AML-193 (cell line): ENCODE measurements at regions not wholly inside any gene's neighbourhood (a gene's known extent, or its start where the extent isn't known, plus 50 kb on each side); places are given as distances from the start of the nearest gene placed in this dataset.
"Not testable (repeated sequence)": the region's sequence is repeated elsewhere in the genome, so short reads cannot be mapped to it uniquely, and the experiment has no call there.

Experiments
- DNase-seq, 2 experiments: peaks; one replicate each; lab custom pipeline; 2025; lab: John Stamatoyannopoulos, UW

DNA sequence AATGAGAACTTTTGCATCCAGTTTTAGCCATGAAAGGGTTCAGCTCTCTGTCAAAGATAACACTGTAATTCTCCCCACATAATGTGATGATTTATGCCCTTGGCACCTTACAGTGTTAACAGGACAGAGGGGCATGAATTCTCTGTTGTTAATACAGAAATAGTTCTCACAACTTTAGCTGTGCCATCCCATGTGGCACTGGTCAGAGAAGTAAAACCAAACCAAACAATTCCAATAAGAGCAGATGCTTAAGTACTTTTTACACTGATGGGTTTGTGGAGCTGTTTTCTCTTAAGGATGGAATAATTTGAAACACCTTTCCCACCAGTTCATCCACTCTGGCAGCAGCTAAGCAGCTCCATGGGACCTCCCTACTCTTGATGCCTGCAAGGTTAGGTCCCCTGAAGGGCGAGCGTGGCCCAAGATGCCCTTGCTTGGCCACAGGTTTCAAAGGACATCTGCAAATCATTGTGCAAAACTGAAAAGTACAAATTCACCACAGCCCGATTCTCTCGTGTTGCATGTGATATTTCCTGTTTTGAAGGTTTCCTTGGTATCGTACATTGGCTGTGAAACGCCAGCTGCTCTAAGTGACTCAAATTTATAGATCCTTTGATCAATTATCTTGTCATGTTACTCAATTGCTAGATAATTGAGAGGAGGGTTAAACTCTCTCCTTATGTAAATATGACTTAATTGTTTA, 82.5 kb upstream of the CREB5 start:
- no peak for DNase-seq

DNA sequence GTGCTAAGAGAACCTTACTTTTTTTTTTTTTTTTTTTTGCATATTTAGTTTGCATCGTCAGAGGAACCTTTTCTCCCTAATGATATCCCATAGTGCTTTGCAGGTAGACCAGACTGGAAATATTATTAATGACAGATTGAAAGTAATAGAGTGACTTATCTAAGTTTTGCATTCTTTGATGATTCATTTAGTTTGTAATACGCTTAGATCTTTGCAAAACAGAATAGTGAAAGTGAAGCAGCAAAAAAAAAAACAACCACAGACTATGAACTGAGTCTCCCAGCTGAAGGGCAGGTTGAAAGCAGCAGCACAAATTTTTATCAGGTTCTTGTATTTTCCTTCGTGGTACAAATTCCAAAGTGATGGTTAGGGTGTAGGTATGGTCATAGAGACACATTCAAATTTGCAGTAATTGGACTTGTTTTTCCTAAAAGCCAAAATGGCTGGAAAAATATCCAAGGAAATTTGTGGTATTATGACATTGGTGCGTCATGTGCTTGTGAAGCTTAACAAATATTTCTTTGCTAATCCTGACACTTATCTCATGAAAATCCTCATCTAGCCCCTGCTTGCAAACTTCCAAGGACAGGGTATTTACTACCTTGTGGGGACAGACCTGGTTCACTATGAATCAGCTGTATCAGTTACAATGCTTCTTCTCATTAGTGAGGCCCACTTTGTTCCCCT, 81.8 kb upstream of the CREB5 start:
- no peak for DNase-seq

DNA sequence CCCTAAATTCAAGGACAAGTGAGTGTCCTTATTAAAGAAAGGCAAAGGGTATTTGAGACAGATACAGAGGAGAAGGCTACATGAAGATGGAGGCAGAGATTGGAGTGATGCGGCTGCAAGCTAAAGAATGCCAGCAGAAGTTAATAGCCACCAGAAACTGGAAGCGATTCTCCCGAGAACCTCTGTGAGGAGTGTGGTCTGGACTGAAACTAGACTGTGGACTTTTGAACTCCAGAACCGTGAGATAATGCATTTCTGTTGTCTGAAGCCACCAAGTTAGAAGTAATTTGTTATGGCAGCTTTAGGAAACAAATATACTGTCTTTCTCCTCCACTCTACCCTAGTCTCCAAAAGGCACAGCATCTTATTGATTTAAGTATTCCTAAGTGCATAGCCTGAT, 80.3 kb upstream of the CREB5 start:
- no peak for DNase-seq

DNA sequence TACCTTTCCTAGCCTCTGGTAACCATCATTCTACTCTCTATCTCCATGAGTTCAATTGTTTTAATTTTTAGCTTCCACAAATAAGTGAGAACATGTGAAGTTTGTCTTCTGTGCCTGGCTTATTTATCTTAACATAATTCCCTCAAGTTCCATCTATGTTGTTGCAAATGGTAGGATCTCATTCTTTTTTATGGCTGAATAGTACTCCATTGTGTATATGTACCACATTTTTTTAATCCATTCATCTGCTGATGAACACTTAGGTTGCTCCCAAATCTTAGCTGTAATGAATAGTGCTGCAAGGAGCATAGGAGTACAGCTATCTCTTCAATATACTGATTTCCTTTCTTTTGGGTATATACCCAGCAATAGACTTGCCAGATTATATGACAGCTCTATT, 78.8 kb upstream of the CREB5 start:
- DNase-seq = not testable (repeated sequence)

DNA sequence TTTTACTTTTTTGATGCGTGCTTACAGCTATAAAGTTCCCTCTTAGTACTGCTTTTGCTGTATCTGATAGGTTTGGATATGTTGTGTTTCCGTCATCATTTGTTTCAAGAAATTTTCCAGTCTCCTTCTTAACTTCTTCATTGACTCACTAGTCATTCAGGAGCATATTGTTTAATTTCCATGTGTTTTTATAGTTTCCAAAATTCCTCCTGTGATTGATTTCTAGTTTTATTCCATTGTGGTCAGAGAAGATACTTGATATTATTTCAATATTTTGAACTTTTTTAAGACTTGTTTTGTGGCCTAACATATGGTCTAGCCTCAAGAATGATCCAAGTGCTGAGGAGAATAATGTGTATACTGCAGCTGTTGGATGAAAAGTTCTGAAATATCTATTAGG, 75.5 kb upstream of the CREB5 start:
- DNase-seq = no peak

DNA sequence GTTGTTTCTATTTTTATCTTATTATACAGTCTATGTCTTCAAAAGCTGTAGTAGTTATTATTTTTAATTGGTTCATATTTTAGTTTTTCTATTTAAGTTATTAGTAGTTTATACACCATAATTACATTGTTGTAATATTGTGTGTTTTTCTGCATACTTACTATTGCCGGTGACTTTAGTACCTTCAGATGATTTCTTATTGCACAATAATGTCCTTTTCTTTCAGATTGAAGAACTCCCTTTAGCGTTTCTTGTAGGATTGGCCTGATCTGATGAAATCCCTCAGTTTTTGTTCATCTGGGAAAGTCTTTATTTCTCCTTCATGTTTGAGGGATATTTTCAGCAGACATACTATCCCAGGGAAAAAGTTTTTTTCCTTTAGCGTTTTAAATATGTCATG, 74.3 kb upstream of the CREB5 start:
- DNase-seq = no peak

DNA sequence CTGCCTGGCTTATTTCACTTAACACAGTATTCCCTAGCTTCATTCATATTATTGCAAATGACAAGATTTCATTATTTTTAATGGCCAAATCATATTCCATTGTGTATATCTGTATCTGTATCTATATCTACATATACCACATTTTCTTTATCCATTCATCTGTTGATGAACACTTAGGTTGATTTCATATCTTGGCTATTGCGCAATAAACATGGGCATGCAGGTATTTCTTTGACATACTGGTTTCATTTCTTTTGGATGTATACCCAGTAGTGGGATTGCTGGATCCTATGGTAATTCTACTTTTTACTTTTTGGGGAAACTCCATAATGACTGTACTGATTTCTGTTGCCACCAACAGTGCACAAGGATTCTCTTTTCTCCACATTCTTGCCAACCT, 68.9 kb upstream of the CREB5 start:
- DNase-seq = no peak

DNA sequence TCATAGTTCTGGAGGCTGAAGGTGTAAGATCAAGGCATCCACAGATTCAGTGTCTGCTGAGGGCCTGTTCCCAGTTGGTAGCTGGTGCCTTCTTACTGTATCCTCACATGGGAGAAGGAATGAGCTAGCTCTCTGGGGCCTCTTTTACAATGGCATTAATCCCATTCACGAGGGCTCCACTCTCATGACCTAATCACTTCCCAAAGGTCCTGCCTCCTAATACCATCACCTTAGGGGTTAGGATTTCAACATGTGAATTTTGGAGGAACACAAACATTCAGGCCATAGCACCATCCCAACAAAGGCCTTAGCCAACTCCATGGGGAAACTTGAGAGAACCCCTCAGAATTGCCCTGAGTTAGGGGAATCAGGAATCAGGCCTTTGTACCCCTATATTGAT, 66.1 kb upstream of the CREB5 start:
- no peak for DNase-seq

DNA sequence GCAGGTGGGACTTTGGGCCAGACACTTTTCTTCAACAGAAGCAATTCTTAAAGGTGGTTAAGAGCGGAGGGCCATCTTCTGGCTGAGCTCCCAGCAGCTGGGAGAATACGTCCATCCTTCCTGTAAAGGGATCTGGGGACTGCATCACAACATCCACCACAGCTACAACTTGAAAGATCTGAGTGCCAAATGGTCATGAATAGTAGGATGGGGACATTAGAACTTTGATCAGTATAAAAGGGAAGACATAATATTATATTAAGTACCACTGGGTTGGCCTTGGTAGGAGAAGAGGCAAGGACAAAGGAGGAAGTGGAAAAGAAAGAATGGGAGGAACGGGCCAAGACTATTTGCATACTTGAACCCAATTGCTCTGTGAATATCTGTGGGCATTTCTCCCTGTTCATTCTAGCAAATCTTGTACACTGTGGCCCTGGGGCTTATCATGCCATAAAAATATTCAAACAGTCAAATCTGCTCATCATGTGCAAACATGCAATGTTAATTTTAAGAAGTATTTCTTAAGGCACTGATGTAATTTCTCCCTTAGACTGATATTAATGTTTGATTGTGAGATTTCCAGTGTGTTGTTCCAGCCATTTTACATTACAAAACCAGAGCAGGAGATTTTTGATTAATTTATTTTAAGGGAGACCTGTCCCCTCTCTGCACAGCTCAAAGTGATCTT, 65.5 kb upstream of the CREB5 start:
- DNase-seq = no peak

DNA sequence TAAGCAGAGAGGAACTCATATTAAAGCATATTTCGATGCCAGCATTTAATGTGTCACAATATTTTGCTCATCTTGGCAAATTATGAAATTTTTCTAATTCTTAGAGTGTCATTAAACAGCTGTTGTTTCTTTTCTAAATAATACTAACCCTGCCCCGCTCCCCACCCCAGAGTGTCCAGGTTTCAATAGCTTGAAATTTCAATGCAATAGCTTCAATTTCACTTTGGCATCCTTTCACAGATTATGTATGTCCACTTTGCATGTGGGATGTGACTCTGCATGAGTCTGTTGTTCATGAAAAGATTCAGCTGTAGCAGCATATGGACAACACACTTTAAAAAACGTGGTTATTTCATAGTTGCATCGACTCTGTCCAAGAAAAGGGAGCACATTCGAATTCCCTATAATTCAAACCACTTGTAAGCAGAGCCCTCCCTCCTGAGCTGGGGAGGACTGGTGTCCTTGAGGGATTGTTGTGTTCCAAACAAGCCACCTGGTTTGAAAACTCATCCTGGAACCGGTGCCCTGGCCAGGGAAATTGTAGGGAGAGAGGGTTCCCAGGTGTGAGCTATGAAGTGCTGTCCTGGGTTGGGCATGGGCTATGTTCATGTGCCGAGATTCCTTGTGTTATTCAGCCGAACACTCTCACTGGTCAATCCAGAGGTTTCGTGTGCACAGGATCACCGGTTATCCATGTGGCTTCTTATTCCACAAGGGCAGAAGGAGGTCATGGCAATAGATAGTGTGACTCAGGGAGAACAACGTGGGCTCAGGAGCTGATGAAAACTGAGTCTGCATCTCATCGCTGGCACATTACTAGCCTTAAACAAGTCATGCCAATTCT, 64.6 kb upstream of the CREB5 start:
- no peak for DNase-seq

DNA sequence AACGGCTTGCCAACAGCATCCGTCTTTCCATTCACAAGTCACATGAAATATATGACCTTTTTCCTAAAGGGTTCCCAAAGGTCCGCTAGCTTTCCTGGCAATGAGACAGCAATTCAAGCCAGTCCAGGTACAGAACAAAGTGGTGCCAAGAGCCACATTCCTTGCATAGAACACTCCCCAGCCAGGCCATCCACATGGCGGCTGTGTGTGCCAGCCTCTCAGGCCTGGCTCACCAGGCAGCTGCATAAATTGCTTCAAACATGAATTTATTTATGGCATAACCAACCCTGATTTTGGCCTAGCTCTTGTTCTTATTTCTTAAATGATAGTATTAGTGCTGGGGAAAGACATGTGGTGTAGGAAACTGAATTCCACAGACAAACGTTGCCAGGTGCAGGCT, 63.7 kb upstream of the CREB5 start:
- no peak for DNase-seq

DNA sequence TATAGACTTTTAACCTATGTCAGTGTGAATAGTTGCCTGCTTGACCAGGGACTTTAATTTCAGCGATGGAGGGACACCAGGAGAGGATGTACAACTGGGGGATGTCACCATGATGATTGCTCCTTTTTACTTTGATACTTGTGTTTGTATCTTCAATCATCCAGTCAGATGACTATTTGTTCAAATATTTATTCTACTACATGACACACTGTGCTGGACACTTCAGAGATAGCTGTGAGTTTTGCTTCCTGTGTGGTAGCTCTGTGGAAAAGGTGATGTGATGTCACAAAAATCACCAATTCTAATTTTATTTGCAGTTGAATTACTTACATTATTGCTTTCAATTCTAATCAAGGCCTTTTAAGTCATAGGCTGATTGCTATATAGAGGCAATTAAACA, 62.7 kb upstream of the CREB5 start:
- no peak for DNase-seq

DNA sequence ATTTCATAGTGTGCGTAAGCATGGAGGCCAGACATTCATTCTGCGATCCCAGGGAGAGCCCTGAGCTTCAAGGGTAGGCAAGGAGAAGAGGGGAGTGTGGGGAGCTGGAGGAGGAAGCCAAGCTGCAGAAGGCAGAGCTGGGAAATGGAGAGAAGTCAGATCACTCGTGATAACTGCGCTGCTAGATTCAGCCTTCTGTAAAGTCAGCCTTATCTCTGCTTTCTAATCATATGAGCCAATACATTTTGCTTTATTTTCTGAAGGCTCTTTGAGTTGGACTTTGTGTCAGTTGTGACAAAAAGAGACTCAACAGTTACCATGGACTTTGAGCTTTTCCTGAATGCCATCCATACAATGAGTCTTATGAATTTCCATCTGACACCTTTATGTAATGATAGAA, 61.7 kb upstream of the CREB5 start:
- no peak for DNase-seq

DNA sequence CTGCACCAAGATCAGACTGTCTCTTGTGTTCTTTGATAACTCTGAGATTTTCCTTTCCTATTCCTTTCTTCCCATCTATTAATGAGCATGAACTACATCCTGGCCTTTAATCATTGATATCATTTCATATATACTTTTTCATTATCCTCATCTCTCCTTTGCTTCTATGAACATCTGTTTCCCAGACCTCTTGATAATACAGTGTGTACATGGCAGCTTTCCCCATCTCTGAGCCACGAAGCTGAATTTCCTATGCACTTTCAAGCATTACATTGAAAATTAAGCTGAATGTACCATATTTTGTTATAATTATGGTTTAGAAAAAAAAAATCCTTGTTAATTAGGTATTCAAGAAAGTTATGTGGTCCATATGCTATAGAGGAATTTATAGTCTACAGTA, 60.9 kb upstream of the CREB5 start:
- DNase-seq = no peak

DNA sequence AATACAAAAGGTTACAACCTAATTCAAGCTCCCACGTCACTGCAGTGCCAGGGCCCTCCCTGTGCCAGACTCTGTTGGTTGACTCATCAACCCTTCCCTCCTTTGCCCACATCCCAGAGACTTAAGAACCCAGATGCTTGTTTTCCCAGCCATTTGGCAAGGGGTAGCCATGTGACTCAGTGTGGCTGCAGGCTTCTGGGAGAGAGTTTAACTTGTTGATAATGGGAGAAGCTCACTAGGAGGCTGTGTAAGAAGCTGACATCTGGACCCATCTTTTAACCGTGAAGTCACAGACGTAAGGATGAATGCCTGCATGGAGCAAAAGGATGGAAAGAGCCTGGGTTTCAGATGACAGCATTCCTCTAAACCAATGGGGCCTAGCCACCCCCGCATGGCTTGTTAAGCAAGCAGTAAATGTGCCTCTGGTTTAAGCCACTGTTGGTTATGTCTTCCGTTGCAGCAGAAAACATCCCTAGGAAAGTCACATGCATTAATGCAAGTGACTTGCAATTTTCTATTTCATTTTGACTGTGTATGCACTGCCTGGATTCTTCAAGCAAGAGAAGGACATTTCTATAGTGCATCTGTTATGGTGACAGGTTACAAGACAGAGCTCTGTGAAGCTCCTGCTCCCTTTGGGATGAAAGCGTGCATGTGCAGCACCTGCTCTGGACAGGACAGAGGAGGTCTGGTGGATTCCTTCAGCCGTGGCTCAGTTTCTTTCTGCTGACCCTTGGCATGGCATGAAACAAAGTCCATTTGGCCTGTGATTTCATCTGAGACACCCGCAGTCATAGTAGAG, 57.5 kb upstream of the CREB5 start:
- DNase-seq = no peak

DNA sequence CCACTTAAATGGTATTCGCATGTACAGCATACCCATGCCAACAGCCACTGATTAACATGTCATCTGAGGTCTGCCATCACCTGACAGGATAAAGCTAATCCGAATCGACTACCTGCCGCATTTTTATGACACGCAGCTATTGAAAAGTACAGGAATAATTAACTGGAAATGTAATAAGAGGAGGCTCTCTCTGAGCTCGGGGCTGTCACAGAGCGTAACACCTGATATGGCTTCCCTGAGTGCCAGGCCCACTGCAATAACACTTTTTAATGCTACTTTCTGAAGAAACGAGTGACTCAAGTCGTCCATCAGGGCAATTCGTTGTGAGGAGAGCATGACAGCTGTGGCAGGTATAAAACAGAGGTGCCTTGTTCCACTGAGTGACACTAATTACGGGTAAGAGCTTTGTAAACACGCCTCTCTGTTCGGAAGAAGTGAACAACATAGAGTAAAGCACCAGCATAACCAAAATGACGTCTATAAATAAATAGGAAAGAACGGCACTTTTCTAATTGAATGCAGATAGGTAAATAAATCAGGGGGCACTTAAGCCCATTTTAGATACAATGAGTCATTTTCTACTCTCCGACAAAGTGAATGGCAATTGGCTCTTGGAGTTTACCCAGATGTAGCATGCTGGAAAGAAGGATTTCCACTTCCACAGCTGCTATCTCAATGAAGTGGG, 56.5 kb upstream of the CREB5 start:
- no peak for DNase-seq

DNA sequence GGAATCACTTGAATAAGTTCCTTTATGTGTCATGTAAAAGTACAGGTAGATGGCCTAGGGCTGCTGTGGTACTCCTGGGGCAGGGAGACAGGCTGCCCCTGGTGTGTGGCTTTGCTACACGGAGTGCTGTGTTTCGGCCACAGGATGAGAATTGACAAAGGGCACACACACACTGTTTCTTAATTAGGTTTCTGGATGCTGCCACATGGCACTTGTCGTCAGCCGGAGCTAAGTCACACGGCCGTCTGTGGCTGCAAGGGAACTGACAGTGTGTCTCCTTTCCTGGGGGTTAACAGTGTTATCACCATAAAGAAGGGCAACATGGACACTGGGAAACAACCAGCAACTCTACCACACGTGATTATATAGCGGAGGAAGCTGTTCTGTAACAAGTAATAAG, 55.7 kb upstream of the CREB5 start:
- DNase-seq = no peak

DNA sequence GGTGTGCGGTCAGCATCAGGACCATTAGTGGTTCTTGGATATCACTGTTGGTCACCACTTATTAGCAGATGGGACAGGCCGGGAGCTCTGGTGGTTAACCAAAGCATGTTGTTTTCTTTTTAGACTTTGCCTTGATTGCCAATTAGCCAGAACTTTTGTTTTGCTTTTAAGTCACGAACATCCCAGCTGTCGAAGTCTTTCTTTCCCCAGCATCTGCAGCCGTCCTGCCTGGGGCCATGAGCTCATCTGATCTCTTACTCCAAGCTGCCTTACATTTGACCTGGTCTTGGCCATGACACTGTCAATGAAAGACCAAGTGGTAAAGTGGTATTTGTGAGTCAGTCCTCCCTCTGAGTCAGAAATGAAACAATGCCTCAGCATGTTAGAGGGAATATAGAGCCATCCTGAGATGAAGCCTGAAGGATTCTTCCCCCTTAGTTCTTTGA, 53.9 kb upstream of the CREB5 start:
- DNase-seq = no peak

DNA sequence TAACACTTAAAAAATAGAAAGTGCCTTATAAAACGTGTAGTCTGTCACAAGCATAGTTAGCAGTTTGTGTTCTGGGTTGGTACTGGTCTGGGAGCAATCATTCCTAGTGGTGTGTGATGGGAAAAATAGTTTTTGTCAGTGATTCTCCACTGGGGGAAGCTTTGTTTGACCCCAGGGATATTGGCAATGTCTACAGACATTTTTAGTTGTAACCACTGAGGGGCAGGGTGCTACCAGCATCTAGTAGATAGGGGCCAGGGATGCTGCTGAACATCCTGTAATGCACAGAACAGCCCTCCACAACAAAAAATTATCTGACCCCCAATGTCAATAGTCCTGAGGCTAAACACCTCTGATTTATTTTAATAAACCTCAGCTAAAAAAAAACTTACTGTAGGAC, 51.6 kb upstream of the CREB5 start:
- DNase-seq = no peak

DNA sequence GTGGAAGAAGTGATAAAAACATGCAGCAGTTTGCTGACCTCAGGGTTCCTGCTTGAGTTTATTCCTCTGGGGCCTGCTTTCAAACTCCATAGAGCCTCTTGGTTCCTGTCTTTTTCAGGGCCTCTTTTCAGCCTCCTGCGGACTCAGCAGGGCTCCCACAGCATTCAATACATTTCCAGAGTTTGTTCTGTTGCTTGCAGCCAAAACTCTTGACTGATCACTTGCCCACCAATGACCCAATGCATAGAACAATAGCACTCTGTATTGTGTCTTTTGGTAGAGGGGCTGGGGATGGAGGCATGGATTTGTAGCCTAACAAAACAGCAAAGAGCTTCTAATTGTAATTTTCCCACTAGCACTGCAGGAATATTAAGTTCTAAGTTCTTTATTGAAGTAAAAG, 50.8 kb upstream of the CREB5 start:
- DNase-seq = no peak

DNA sequence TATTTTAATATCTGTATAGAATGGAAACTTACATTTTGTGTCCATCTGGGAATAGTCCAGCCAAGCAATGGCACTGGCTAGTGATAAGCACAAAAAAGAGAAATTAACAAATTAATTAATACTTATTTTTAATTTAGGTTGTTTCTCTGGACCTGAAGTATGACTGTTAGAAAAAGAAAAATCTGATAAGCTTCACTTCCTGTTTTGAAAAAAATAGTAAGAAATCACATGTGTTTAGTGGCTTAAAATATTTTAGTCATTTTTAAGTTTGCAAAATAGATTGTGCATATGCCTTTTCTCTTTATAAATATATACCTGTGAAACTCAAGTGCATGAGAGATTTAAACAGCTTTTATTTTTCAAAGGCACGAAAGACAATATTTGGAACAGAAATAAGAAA, 50.1 kb upstream of the CREB5 start:
- no peak for DNase-seq
